ENCODE measurements at regions not wholly inside any gene's neighbourhood (a gene's known extent, or its start where the extent isn't known, plus 50 kb on each side); places are given as distances from the start of the nearest gene placed in this dataset.

DNA sequence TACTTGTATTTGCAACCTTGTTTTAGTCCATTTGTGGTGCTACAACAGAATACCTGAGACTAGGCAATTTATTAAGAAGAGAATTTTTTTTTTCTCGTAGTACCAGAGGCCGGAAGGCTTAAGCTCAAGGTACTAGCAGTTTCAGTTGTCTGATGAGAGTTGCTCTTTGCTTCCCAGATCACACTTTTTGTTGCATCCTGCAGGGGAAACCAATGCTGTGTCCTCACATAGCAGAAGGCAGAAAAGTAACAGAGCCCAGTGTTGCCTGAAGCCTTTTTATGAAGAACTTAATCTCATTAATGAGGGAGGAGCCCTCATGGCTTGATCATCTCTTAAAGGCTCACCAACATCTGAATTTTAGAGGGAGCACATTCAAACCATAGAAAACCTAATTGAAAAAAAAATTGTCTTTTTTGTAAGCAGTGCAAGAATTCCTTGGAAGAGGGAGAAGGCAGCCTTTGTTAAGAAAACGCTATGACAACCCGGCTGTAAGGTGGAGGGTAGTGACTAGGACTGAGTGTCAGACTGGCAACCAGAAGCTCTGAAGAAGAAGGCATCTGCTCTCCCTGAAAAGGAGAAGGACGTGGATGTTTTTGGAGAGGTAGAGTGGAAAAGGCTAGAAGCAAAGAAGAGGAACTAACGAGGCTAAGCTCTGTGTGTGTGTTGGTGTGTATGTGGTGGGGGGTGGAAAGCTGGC lies 1245.3 kb downstream of the ROBO2 start:
- Mint-ChIP-seq H3K27me3 (ENCODE audit: low read depth) (no peaks in the 10 kb centered on the region), H3K27ac (ENCODE audit: unreplicated experiment) (no peak overlapping the region), H3K36me3 (ENCODE audit: low read depth) (no peaks in the 10 kb centered on the region), H3K9me3 (ENCODE audit: low read depth) (no peaks in the 10 kb centered on the region), H3K4me1 (ENCODE audit: low read depth) (no peaks in the 10 kb centered on the region), H3K4me3 (ENCODE audit: unreplicated experiment) (no peak overlapping the region)
- no peak for DNase-seq (ENCODE audit: low spot score)
- TF ChIP-seq, protein P1, sequence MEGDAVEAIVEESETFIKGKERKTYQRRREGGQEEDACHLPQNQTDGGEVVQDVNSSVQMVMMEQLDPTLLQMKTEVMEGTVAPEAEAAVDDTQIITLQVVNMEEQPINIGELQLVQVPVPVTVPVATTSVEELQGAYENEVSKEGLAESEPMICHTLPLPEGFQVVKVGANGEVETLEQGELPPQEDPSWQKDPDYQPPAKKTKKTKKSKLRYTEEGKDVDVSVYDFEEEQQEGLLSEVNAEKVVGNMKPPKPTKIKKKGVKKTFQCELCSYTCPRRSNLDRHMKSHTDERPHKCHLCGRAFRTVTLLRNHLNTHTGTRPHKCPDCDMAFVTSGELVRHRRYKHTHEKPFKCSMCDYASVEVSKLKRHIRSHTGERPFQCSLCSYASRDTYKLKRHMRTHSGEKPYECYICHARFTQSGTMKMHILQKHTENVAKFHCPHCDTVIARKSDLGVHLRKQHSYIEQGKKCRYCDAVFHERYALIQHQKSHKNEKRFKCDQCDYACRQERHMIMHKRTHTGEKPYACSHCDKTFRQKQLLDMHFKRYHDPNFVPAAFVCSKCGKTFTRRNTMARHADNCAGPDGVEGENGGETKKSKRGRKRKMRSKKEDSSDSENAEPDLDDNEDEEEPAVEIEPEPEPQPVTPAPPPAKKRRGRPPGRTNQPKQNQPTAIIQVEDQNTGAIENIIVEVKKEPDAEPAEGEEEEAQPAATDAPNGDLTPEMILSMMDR (IDR thresholded peaks at IDR 0.05), result no peak

DNA sequence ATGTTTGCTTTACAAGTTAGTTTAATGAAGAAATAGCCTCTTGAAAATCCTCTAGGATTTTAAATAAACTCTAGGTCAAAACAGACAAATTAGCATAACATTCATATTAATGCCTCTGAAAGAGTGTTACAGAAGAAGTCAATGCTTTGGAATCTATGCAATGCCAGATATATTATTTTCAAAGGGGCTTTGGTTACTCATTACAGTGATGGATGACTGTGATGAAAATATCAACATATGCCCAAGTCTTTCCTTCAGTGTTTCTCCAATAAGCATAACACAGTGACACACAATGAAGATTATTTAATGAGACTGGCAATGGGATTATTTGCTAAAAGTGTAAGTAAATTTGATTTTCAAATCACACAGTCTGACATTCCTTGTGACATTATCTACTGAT lies 1247.2 kb downstream of the ROBO2 start:
- Mint-ChIP-seq H3K9me3 (ENCODE audit: low read depth) (no peaks in the 10 kb centered on the region), H3K4me1 (ENCODE audit: low read depth) (no peaks in the 10 kb centered on the region), H3K4me3 (ENCODE audit: unreplicated experiment) (no peak overlapping the region), H3K27ac (ENCODE audit: unreplicated experiment) (no peak overlapping the region), H3K36me3 (ENCODE audit: low read depth) (no peaks in the 10 kb centered on the region), H3K27me3 (ENCODE audit: low read depth) (no peaks in the 10 kb centered on the region)
- TF ChIP-seq, protein P1 (IDR thresholded peaks at IDR 0.05), result no peak
- DNase-seq (ENCODE audit: low spot score), result no peak

DNA sequence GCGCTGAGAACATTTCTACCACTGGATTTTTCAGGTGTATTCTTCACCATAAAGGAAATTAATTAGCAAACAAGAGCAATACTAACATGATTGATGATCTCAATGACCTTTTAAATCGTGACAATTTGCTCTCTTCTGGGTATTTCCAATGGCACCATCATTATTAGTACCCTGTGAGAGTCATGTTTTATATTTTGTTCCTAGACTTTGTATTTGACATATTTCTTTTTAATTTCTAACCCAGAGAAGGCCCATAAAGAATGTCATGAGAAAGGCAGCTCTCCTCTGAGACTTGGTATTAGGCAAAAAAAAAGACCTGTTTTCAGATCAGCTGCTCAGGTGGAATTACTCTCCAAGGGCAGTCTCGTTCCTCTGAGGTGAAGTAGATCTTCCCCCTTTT lies 1253.4 kb downstream of the ROBO2 start:
- Mint-ChIP-seq H3K27ac (ENCODE audit: unreplicated experiment) (no peak overlapping the region), H3K9me3 (ENCODE audit: low read depth) (no peaks in the 10 kb centered on the region), H3K4me3 (ENCODE audit: unreplicated experiment) (no peak overlapping the region), H3K4me1 (ENCODE audit: low read depth) (no peaks in the 10 kb centered on the region), H3K36me3 (ENCODE audit: low read depth) (no peaks in the 10 kb centered on the region), H3K27me3 (ENCODE audit: low read depth) (no peaks in the 10 kb centered on the region)
- TF ChIP-seq, protein P1 (IDR thresholded peaks at IDR 0.05), result no peak
- no peak for DNase-seq (ENCODE audit: low spot score)

DNA sequence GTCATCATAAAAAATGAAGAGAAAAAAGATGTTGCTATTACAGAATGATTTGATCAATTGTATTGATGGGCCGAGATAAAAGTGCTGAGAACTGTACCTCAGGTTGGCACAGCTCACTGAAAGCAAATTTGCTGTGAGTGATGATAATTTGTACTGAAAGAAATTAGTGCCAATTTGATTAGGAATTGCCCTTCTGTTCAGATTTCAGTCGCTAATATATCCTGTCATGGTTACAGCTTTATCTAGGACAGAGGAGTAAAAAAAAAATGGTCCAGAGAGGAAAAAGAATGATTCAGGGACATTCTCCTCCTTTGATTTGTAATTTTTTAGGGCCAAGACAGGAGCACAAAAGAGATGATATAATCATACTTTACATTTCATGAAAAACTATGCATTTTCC lies 1264.2 kb downstream of the ROBO2 start:
- Mint-ChIP-seq H3K4me3 (ENCODE audit: unreplicated experiment) (no peak overlapping the region), H3K27ac (ENCODE audit: unreplicated experiment) (no peak overlapping the region), H3K36me3 (ENCODE audit: low read depth) (no peaks in the 10 kb centered on the region), H3K9me3 (ENCODE audit: low read depth) (peaks cover 5% of the 10 kb centered on the region), H3K4me1 (ENCODE audit: low read depth) (no peaks in the 10 kb centered on the region), H3K27me3 (ENCODE audit: low read depth) (no peaks in the 10 kb centered on the region)
- TF ChIP-seq, protein P1 (IDR thresholded peaks at IDR 0.05), result no peak
- no peak for DNase-seq (ENCODE audit: low spot score)

DNA sequence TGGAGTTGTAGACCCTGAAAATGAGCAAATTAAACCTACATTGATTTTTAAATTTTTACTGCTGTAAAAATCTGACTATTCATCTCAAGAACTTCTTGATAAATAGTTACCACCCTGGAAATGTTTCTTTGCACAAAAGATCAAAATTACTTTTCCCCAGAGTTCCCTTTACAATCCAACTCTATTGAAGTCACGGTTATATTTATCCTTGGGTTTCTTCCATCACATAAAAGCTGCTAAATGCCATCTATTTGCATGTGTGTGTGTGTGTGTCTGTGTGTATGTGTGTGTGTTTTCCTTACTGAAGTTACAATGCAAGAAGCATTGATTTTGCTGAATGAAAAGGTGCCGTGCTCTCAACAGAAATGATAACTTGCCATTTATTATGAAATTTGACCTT lies 1273.0 kb downstream of the ROBO2 start:
- Mint-ChIP-seq H3K4me1 (ENCODE audit: low read depth) (no peaks in the 10 kb centered on the region), H3K27me3 (ENCODE audit: low read depth) (no peaks in the 10 kb centered on the region), H3K9me3 (ENCODE audit: low read depth) (peaks cover 3% of the 10 kb centered on the region), H3K36me3 (ENCODE audit: low read depth) (no peaks in the 10 kb centered on the region), H3K4me3 (ENCODE audit: unreplicated experiment) (no peak overlapping the region), H3K27ac (ENCODE audit: unreplicated experiment) (no peak overlapping the region)
- TF ChIP-seq, protein P1 (IDR thresholded peaks at IDR 0.05), result no peak
- DNase-seq (ENCODE audit: low spot score), result no peak
